SK-N-SH treated with all-trans-retinoic acid at 6 μM for 48 hours (cell line): ENCODE measurements at regions not wholly inside any gene's neighbourhood (a gene's known extent, or its start where the extent isn't known, plus 50 kb on each side); places are given as distances from the start of the nearest gene placed in this dataset.

ENCODE experiments used
- ATAC-seq: fragments of 200-7000 bp; cut with Tn5 transposase; 3 replicates; pipeline ENCODE4 v1.9.1; 2020; ENCODE audit warnings: mild to moderate bottlenecking, moderate library complexity
- ARNTL ChIP-seq: fragments of 450-650 bp; formaldehyde crosslinking; IDR thresholded peaks from 2 replicates; pipeline ENCODE4 v1.5.0; 2020; ENCODE audit warnings: low read depth, mild to moderate bottlenecking, moderate library complexity, borderline replicate concordance
- BACH2 ChIP-seq: fragments of 250-450 bp; sonication (Bioruptor Pico); IDR thresholded peaks from 2 replicates; pipeline ENCODE4 v1.9.0; 2021; ENCODE audit warnings: mild to moderate bottlenecking, borderline replicate concordance
- ESRRG ChIP-seq: fragments of 250-450 bp; sonication (Bioruptor Pico); IDR thresholded peaks from 2 replicates; pipeline ENCODE4 v1.6.1; 2021; ENCODE audit warnings: mild to moderate bottlenecking
- ISL1 ChIP-seq: fragments of 250-450 bp; sonication (Bioruptor Pico); IDR thresholded peaks from 2 replicates; pipeline ENCODE4 v2.1.2; 2022; ENCODE audit warnings: mild to moderate bottlenecking, moderate library complexity
- PPARA ChIP-seq: fragments of 250-450 bp; sonication (Bioruptor Pico); IDR thresholded peaks from 2 replicates; pipeline ENCODE4 v1.5.0; 2020; ENCODE audit warnings: mild to moderate bottlenecking, borderline replicate concordance
- RARB ChIP-seq: fragments of 250-450 bp; sonication (Bioruptor Pico); IDR thresholded peaks from 2 replicates; pipeline ENCODE4 v1.8.0; 2021; ENCODE audit warnings: mild to moderate bottlenecking, moderate library complexity
- SNAI2 ChIP-seq: fragments of 250-450 bp; sonication (Bioruptor Pico); IDR thresholded peaks from 2 replicates; pipeline ENCODE4 v1.5.0; 2020; ENCODE audit warnings: mild to moderate bottlenecking, moderate library complexity
- TCF4 ChIP-seq: fragments of 250-450 bp; sonication (Bioruptor Pico); IDR thresholded peaks from 2 replicates; pipeline ENCODE4 v1.8.0; 2021; ENCODE audit warnings: mild to moderate bottlenecking, moderate library complexity, borderline replicate concordance
- TOX ChIP-seq: fragments of 250-450 bp; sonication (Bioruptor Pico); IDR thresholded peaks from 2 replicates; pipeline ENCODE4 v1.8.0; 2021; ENCODE audit warnings: mild to moderate bottlenecking, moderate library complexity, borderline replicate concordance
- ZC3H10 ChIP-seq: fragments of 250-450 bp; sonication (Bioruptor Pico); IDR thresholded peaks from 2 replicates; pipeline ENCODE4 v1.5.1; 2021; ENCODE audit warnings: mild to moderate bottlenecking, moderate library complexity
- ZFP30 ChIP-seq: fragments of 450-650 bp; formaldehyde crosslinking; IDR thresholded peaks from 2 replicates; pipeline ENCODE4 v1.5.0; 2022; ENCODE audit warnings: mild to moderate bottlenecking, moderate library complexity
- TF ChIP-seq, protein P1 (sequence below): fragments of 250-450 bp; sonication (Bioruptor Pico); IDR thresholded peaks from 2 replicates; pipeline ENCODE4 v1.5.1; 2020; ENCODE audit warnings: low read depth, mild to moderate bottlenecking, moderate library complexity
- TF ChIP-seq, protein P2 (sequence below): fragments of 250-450 bp; sonication (Bioruptor Pico); IDR thresholded peaks from 2 replicates; pipeline ENCODE4 v1.8.0; 2020; ENCODE audit warnings: mild to moderate bottlenecking, moderate library complexity, borderline replicate concordance
- TF ChIP-seq, protein P3 (sequence below): fragments of 250-450 bp; sonication (Bioruptor Pico); IDR thresholded peaks from 2 replicates; pipeline ENCODE4 v1.5.1; 2021; ENCODE audit warnings: mild to moderate bottlenecking, moderate library complexity
- TF ChIP-seq, protein P4 (sequence below): fragments of 250-450 bp; sonication (Bioruptor Pico); IDR thresholded peaks from 2 replicates; pipeline ENCODE4 v1.8.0; 2021; ENCODE audit warnings: low read depth, mild to moderate bottlenecking, moderate library complexity, borderline replicate concordance
- TF ChIP-seq, protein P5 (sequence below): fragments of 250-450 bp; sonication (Bioruptor Pico); IDR thresholded peaks from 2 replicates; pipeline ENCODE4 v1.5.0; 2020; ENCODE audit warnings: mild to moderate bottlenecking, moderate library complexity

DNA sequence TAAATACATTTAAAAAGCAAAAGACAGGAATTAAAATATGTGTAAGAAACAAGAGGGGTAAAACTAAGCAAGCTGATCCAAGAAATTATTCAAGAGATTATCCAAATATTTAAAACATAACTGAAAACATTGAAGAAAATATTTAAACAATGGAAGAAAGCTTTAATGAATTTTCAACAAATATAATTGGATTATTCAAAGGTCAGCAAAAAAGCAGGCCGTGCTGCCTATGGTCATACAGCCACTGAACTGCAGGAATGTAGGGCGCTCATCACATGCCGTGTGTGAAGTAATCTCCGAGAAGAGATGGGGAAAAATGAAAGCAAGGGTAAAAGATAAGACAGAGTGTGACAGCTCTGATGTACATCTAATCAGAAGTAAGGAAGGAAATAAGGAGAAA is 1195.4 kb upstream of the EYS start:
- ATAC-seq = no peak
- no peak for TF ChIP-seq SNAI2 (CRISPR knock-in tag)
- TF ChIP-seq, protein P1, sequence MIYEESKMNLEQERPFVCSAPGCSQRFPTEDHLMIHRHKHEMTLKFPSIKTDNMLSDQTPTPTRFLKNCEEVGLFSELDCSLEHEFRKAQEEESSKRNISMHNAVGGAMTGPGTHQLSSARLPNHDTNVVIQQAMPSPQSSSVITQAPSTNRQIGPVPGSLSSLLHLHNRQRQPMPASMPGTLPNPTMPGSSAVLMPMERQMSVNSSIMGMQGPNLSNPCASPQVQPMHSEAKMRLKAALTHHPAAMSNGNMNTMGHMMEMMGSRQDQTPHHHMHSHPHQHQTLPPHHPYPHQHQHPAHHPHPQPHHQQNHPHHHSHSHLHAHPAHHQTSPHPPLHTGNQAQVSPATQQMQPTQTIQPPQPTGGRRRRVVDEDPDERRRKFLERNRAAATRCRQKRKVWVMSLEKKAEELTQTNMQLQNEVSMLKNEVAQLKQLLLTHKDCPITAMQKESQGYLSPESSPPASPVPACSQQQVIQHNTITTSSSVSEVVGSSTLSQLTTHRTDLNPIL (CRISPR knock-in tag) = no peak
- TF ChIP-seq ZFP30 = no peak
- no peak for TF ChIP-seq BACH2 (CRISPR knock-in tag)
- TF ChIP-seq, protein P2, sequence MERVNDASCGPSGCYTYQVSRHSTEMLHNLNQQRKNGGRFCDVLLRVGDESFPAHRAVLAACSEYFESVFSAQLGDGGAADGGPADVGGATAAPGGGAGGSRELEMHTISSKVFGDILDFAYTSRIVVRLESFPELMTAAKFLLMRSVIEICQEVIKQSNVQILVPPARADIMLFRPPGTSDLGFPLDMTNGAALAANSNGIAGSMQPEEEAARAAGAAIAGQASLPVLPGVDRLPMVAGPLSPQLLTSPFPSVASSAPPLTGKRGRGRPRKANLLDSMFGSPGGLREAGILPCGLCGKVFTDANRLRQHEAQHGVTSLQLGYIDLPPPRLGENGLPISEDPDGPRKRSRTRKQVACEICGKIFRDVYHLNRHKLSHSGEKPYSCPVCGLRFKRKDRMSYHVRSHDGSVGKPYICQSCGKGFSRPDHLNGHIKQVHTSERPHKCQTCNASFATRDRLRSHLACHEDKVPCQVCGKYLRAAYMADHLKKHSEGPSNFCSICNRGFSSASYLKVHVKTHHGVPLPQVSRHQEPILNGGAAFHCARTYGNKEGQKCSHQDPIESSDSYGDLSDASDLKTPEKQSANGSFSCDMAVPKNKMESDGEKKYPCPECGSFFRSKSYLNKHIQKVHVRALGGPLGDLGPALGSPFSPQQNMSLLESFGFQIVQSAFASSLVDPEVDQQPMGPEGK (CRISPR knock-in tag) = no peak
- TF ChIP-seq, protein P3, sequence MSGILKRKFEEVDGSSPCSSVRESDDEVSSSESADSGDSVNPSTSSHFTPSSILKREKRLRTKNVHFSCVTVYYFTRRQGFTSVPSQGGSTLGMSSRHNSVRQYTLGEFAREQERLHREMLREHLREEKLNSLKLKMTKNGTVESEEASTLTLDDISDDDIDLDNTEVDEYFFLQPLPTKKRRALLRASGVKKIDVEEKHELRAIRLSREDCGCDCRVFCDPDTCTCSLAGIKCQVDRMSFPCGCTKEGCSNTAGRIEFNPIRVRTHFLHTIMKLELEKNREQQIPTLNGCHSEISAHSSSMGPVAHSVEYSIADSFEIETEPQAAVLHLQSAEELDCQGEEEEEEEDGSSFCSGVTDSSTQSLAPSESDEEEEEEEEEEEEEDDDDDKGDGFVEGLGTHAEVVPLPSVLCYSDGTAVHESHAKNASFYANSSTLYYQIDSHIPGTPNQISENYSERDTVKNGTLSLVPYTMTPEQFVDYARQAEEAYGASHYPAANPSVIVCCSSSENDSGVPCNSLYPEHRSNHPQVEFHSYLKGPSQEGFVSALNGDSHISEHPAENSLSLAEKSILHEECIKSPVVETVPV = no peak
- TF ChIP-seq, protein P4, sequence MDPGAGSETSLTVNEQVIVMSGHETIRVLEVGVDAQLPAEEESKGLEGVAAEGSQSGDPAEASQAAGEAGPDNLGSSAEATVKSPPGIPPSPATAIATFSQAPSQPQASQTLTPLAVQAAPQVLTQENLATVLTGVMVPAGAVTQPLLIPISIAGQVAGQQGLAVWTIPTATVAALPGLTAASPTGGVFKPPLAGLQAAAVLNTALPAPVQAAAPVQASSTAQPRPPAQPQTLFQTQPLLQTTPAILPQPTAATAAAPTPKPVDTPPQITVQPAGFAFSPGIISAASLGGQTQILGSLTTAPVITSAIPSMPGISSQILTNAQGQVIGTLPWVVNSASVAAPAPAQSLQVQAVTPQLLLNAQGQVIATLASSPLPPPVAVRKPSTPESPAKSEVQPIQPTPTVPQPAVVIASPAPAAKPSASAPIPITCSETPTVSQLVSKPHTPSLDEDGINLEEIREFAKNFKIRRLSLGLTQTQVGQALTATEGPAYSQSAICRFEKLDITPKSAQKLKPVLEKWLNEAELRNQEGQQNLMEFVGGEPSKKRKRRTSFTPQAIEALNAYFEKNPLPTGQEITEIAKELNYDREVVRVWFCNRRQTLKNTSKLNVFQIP (CRISPR knock-in tag) = no peak
- TF ChIP-seq RARB (CRISPR knock-in tag) = no peak
- no peak for TF ChIP-seq ARNTL (CRISPR knock-in tag)
- TF ChIP-seq, protein P5, sequence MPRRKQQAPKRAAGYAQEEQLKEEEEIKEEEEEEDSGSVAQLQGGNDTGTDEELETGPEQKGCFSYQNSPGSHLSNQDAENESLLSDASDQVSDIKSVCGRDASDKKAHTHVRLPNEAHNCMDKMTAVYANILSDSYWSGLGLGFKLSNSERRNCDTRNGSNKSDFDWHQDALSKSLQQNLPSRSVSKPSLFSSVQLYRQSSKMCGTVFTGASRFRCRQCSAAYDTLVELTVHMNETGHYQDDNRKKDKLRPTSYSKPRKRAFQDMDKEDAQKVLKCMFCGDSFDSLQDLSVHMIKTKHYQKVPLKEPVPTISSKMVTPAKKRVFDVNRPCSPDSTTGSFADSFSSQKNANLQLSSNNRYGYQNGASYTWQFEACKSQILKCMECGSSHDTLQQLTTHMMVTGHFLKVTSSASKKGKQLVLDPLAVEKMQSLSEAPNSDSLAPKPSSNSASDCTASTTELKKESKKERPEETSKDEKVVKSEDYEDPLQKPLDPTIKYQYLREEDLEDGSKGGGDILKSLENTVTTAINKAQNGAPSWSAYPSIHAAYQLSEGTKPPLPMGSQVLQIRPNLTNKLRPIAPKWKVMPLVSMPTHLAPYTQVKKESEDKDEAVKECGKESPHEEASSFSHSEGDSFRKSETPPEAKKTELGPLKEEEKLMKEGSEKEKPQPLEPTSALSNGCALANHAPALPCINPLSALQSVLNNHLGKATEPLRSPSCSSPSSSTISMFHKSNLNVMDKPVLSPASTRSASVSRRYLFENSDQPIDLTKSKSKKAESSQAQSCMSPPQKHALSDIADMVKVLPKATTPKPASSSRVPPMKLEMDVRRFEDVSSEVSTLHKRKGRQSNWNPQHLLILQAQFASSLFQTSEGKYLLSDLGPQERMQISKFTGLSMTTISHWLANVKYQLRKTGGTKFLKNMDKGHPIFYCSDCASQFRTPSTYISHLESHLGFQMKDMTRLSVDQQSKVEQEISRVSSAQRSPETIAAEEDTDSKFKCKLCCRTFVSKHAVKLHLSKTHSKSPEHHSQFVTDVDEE (CRISPR knock-in tag) = no peak
- TF ChIP-seq ISL1 (CRISPR knock-in tag) = no peak
- TF ChIP-seq ZC3H10 (CRISPR knock-in tag) = no peak
- TF ChIP-seq TCF4 (CRISPR knock-in tag) = no peak
- TF ChIP-seq PPARA (CRISPR knock-in tag) = no peak

DNA sequence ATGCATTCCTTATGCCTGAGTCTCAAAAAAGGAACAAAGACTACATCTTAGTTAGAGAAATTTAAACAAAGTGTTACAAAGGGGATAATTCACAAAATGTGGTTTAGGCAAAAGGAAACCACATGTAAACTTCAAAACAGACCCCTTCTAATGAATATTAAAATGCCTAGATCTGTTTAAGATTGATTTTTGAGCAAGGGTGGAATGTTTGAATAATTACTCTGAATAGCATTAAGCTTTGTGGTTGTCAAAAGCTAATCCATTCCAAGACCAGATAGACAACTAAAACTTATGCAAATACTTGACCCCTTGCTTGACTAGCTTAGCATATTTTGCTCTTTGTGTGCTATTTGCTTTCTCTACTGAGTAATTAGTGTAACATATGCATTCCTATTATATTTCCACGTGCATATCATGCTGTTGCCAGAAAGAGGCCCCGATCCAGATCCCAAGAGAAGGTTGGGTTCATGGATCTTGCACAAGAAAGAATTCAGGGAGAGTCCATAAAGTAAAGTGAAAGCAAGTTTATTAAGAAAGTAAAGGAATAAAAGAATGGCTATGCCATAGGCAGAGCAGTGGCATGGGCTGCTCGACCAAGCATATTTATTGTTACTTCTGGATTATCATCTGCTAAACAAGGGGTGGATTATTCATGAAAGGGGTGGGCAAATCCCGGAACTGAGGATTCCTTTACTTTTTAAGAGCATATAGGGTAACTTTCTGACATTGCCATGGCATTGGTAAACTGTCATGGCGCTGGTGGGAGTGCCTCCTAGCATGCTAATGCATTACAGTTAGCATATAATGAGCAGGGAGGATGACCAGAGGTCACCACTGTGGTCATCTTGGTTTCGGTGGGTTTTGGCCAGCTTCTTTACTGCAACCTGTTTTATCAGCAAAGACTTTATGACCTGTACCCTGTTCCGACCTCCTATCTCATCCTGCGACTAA is 1193.4 kb upstream of the EYS start:
- TF ChIP-seq, protein P5 (CRISPR knock-in tag) = no peak
- TF ChIP-seq TOX (CRISPR knock-in tag) (no peak), TCF4 (CRISPR knock-in tag) (no peak), ESRRG (CRISPR knock-in tag) (no peak), ZC3H10 (CRISPR knock-in tag) (no peak), ARNTL (CRISPR knock-in tag) (no peak), SNAI2 (CRISPR knock-in tag) (no peak)
- TF ChIP-seq, protein P3 = no peak
- TF ChIP-seq, protein P4 (CRISPR knock-in tag) = no peak
- ATAC-seq = no peak
